Osteocyte (in vitro differentiated cells): ENCODE measurements at regions not wholly inside any gene's neighbourhood (a gene's known extent, or its start where the extent isn't known, plus 50 kb on each side); places are given as distances from the start of the nearest gene placed in this dataset.

ENCODE experiments used
- DNase-seq: peaks from one replicate; pipeline ENCODE4 v3.0.0; 2021; ENCODE audit warnings: mixed read lengths; ENCODE audit not compliant: unreplicated experiment; ENCODE audit errors: extremely low spot score
- H3K27ac Mint-ChIP-seq: one replicate; pipeline ENCODE4 v1.8.0; 2021; ENCODE audit warnings: mild to moderate bottlenecking, mixed read lengths; ENCODE audit not compliant: unreplicated experiment
- H3K27me3 Mint-ChIP-seq: one replicate; pipeline ENCODE4 v1.8.0; 2021; ENCODE audit warnings: mixed read lengths; ENCODE audit not compliant: unreplicated experiment
- H3K36me3 Mint-ChIP-seq: one replicate; pipeline ENCODE4 v1.8.0; 2021; ENCODE audit warnings: mixed read lengths; ENCODE audit not compliant: unreplicated experiment
- H3K4me1 Mint-ChIP-seq: one replicate; pipeline ENCODE4 v1.8.0; 2021; ENCODE audit warnings: mixed read lengths; ENCODE audit not compliant: unreplicated experiment
- H3K4me3 Mint-ChIP-seq: one replicate; pipeline ENCODE4 v1.8.0; 2021; ENCODE audit warnings: mild to moderate bottlenecking, moderate library complexity, mixed read lengths; ENCODE audit not compliant: unreplicated experiment
- H3K9me3 Mint-ChIP-seq: one replicate; pipeline ENCODE4 v1.8.0; 2021; ENCODE audit warnings: mixed read lengths; ENCODE audit not compliant: unreplicated experiment
- TF ChIP-seq, protein P1 (sequence below): fragments of 200-600 bp; sonication (generic); IDR thresholded peaks from 2 replicates; pipeline ENCODE4 v1.5.0; 2021; ENCODE audit warnings: antibody characterized with exemption, mild to moderate bottlenecking, moderate library complexity

DNA sequence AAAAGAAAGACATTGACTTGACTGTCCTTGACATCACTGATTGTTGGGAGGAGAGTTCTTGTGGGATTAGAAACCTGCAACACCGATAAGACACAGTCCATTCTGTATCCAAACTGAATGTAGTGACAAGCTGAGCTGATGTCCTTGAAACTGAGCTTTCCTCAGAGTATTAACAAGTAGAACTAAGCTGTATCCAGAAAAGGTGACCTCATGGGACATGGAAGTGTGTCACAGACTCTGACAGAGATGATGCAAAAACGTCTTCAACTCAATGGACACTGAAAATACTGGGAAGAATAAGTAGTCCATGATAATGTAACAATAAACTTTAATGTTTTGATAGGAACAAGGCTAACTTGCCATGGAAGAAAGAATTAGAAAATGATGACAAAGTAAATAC lies 690.1 kb downstream of the CDH18 start:
- Mint-ChIP-seq H3K4me3 (no peak overlapping the region), H3K27ac (no peak overlapping the region), H3K9me3 (peaks cover 21% of the 10 kb centered on the region), H3K27me3 (no peaks in the 10 kb centered on the region), H3K4me1 (no peaks in the 10 kb centered on the region), H3K36me3 (no peaks in the 10 kb centered on the region)
- TF ChIP-seq, protein P1, sequence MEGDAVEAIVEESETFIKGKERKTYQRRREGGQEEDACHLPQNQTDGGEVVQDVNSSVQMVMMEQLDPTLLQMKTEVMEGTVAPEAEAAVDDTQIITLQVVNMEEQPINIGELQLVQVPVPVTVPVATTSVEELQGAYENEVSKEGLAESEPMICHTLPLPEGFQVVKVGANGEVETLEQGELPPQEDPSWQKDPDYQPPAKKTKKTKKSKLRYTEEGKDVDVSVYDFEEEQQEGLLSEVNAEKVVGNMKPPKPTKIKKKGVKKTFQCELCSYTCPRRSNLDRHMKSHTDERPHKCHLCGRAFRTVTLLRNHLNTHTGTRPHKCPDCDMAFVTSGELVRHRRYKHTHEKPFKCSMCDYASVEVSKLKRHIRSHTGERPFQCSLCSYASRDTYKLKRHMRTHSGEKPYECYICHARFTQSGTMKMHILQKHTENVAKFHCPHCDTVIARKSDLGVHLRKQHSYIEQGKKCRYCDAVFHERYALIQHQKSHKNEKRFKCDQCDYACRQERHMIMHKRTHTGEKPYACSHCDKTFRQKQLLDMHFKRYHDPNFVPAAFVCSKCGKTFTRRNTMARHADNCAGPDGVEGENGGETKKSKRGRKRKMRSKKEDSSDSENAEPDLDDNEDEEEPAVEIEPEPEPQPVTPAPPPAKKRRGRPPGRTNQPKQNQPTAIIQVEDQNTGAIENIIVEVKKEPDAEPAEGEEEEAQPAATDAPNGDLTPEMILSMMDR = no peak
- no peak for DNase-seq

DNA sequence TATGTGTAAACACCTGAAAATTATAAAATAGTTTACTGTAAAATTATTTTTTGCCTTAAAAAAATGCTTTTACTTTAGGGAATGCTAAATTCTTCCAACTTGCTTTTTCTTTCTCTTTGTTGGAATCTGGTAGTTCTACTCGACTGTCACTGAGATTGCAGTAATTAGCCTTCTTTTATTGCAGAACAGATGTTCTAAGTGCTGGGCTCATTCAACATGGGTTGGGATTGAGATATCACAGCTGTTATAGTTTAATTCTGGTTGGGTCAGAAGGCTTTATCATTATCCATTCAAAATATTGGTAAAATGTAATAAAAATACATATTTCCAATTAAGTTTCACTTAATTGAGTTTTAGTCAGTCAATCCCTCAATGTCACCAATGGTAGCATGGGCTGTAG lies 686.7 kb downstream of the CDH18 start:
- Mint-ChIP-seq H3K27me3 (no peaks in the 10 kb centered on the region), H3K4me1 (no peaks in the 10 kb centered on the region), H3K36me3 (no peaks in the 10 kb centered on the region), H3K27ac (no peak overlapping the region), H3K9me3 (peaks cover 18% of the 10 kb centered on the region), H3K4me3 (no peak overlapping the region)
- DNase-seq = no peak
- TF ChIP-seq, protein P1 = no peak

DNA sequence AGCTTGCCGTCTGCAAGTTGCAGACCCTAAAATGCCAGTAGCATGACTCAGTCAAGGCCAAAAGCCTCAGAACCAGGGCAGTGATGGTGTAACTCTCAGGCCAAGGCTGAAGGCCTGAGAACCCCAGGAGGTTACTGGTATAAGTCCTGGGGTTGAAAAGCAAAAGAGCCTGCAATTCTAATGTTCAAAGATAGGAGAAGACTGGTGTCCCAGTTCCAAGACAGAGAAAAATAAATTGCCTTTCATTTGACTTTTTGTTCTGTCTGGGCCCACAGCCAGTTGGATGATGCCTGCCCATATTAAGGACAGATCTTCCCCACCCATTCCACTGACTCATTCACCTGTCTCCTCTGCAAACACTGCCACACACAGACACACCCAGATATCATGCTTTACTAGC lies 673.2 kb downstream of the CDH18 start:
- Mint-ChIP-seq H3K27ac (no peak overlapping the region), H3K36me3 (no peaks in the 10 kb centered on the region), H3K9me3 (peaks cover 15% of the 10 kb centered on the region), H3K27me3 (no peaks in the 10 kb centered on the region), H3K4me3 (no peak overlapping the region), H3K4me1 (no peaks in the 10 kb centered on the region)
- TF ChIP-seq, protein P1 = no peak
- no peak for DNase-seq

DNA sequence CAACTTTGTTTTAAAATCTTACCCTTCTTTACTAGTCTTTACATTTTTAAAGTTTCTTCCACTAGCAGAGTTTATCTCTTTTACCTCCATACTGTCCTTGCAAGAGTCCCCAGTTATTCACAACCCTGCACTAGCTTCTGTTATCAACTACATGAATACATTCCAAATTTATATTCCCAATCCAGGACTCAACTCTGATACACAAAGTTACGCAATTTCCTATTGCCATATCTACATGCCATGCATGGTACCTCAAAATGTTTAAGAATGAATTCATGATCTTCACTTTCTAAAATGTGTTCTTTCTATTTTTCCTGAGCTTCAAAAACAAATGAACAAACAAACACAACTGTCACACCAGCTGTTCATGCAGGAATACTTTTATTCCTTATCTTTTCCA lies 668.7 kb downstream of the CDH18 start:
- TF ChIP-seq, protein P1 = no peak

GRCh38 chr5:19322716-19323485 lies 665.1 kb downstream of the CDH18 start:
- no peak overlapping the region for H3K27ac Mint-ChIP-seq
- no peaks in the 10 kb centered on the region for H3K27me3 Mint-ChIP-seq
- H3K36me3 Mint-ChIP-seq = no peaks in the 10 kb centered on the region
- no peak for DNase-seq
- H3K4me3 Mint-ChIP-seq = no peak overlapping the region
- TF ChIP-seq, protein P1 = no peak
- H3K9me3 Mint-ChIP-seq = no peaks in the 10 kb centered on the region
- H3K4me1 Mint-ChIP-seq = no peaks in the 10 kb centered on the region

More for the DNA sequence above, 668.7 kb downstream of the CDH18 start:
- DNase-seq = no peak
- peaks cover 4% of the 10 kb centered on the region for H3K9me3 Mint-ChIP-seq
- H3K27me3 Mint-ChIP-seq = no peaks in the 10 kb centered on the region
- H3K4me1 Mint-ChIP-seq = no peaks in the 10 kb centered on the region
- H3K27ac Mint-ChIP-seq = no peak overlapping the region
- no peak overlapping the region for H3K4me3 Mint-ChIP-seq
- H3K36me3 Mint-ChIP-seq = no peaks in the 10 kb centered on the region
